IMR-90 (cell line): ENCODE measurements at regions not wholly inside any gene's neighbourhood (a gene's known extent, or its start where the extent isn't known, plus 50 kb on each side); places are given as distances from the start of the nearest gene placed in this dataset.

Source experiments
- ATAC-seq: fragments of 200-7000 bp; cut with Tn5 transposase; 2 replicates; pipeline ENCODE4 v1.9.1; 2020; ENCODE audit warnings: low read depth, mild to moderate bottlenecking, moderate library complexity
- BruUV-seq: library from RNA; stranded (reverse); fragments of 400-500 nt; replicated peaks from 2 replicates; lab custom pipeline; 2021; lab: Mats Ljungman, UMichigan
- CTCF ChIA-PET: fragments of 300-600 bp; formaldehyde crosslinking; extraction: SDS; loops from one replicate; lab custom pipeline; 2021; ENCODE audit warnings: antibody characterized with exemption; lab: Yijun Ruan, JAX
- POLR2A ChIA-PET: fragments of 300-600 bp; sonication (Branson Sonifier 250); formaldehyde crosslinking; loops from one replicate; lab custom pipeline; 2022; ENCODE audit warnings: antibody characterized with exemption; ENCODE audit not compliant: unreplicated experiment; lab: Charles Lee
- DNase-seq: peaks from one replicate; pipeline ENCODE4 v3.0.0; 2013
- H2AFZ ChIP-seq: replicated peaks from 2 replicates; pipeline ENCODE3; 2013; ENCODE audit warnings: low read length, mild to moderate bottlenecking; ENCODE audit not compliant: poor library complexity
- H2AK5ac ChIP-seq: 2 replicates; pipeline ENCODE4 v1.6.1; 2013; ENCODE audit warnings: low read depth, low read length, inconsistent platforms
- H2AK9ac ChIP-seq: replicated peaks from 2 replicates; pipeline ENCODE3; 2013; ENCODE audit warnings: mild to moderate bottlenecking, low read depth, low read length, moderate library complexity; ENCODE audit not compliant: poor library complexity
- H2BK120ac ChIP-seq: 2 replicates; pipeline ENCODE4 v1.6.1; 2013; ENCODE audit warnings: low read depth, low read length, inconsistent platforms
- H2BK15ac ChIP-seq: 3 replicates; pipeline ENCODE4 v1.6.1; 2013; ENCODE audit warnings: low read depth, low read length, inconsistent platforms
- H2BK20ac ChIP-seq: 2 replicates; pipeline ENCODE4 v1.6.1; 2013; ENCODE audit warnings: low read depth, mild to moderate bottlenecking, inconsistent platforms, low read length, moderate library complexity
- H2BK5ac ChIP-seq: 2 replicates; pipeline ENCODE4 v1.6.1; 2013; ENCODE audit warnings: mild to moderate bottlenecking, low read depth, low read length, inconsistent platforms; ENCODE audit not compliant: poor library complexity, severe bottlenecking
- H3K14ac ChIP-seq: replicated peaks from 2 replicates; pipeline ENCODE4 v1.6.1; 2013; ENCODE audit warnings: low read depth, low read length, inconsistent platforms
- H3K18ac ChIP-seq: 2 replicates; pipeline ENCODE4 v1.6.1; 2013; ENCODE audit warnings: low read depth, low read length, control low read depth
- H3K23ac ChIP-seq: 2 replicates; pipeline ENCODE4 v1.6.1; 2013; ENCODE audit warnings: low read depth, low read length, inconsistent platforms
- H3K27ac ChIP-seq: 2 replicates; pipeline ENCODE4 v1.5.1; 2013; ENCODE audit warnings: mild to moderate bottlenecking, control low read depth, low read length; ENCODE audit not compliant: insufficient read depth
- H3K27me3 ChIP-seq: 2 replicates; pipeline ENCODE4 v1.6.1; 2013; ENCODE audit warnings: low read length; ENCODE audit not compliant: control insufficient read depth, insufficient read depth
- H3K36me3 ChIP-seq: 2 replicates; pipeline ENCODE4 v1.6.1; 2013; ENCODE audit warnings: low read length, mixed read lengths; ENCODE audit not compliant: control insufficient read depth, insufficient read depth
- H3K4ac ChIP-seq: 2 replicates; pipeline ENCODE4 v1.6.1; 2013; ENCODE audit warnings: low read depth, low read length, inconsistent platforms
- H3K4me1 ChIP-seq: 2 replicates; pipeline ENCODE4 v1.6.1; 2013; ENCODE audit warnings: low read length, mixed read lengths; ENCODE audit not compliant: control insufficient read depth, insufficient read depth
- H3K4me2 ChIP-seq: 2 replicates; pipeline ENCODE4 v1.6.1; 2013; ENCODE audit warnings: low read depth, mild to moderate bottlenecking, control low read depth, low read length, moderate library complexity
- H3K4me3 ChIP-seq: 2 replicates; pipeline ENCODE4 v1.5.1; 2013; ENCODE audit warnings: low read depth, mild to moderate bottlenecking, control low read depth, low read length, moderate library complexity; ENCODE audit not compliant: insufficient read depth
- H3K56ac ChIP-seq: 2 replicates; pipeline ENCODE4 v1.6.1; 2013; ENCODE audit warnings: low read length, inconsistent platforms; ENCODE audit not compliant: insufficient read depth; ENCODE audit errors: extremely low read depth
- H3K79me1 ChIP-seq, 2 experiments: 2 replicates each; pipeline ENCODE4 v1.6.1; 2013; ENCODE audit warnings: low read length in 2 of 2, inconsistent platforms in 1 of 2, low read depth in 1 of 2
- H3K9ac ChIP-seq: 2 replicates; pipeline ENCODE4 v1.6.1; 2013; ENCODE audit warnings: low read depth, low read length, control low read depth
- H3K9me1 ChIP-seq: 2 replicates; pipeline ENCODE4 v1.6.1; 2013; ENCODE audit warnings: low read length, inconsistent platforms; ENCODE audit not compliant: insufficient read depth
- H3K9me3 ChIP-seq: 2 replicates; pipeline ENCODE4 v1.6.1; 2013; ENCODE audit warnings: low read length; ENCODE audit not compliant: control insufficient read depth, insufficient read depth
- H4K20me1 ChIP-seq: 2 replicates; pipeline ENCODE4 v1.6.1; 2013; ENCODE audit warnings: low read length, inconsistent platforms; ENCODE audit not compliant: insufficient read depth
- H4K5ac ChIP-seq: 2 replicates; pipeline ENCODE4 v1.6.1; 2013; ENCODE audit warnings: mild to moderate bottlenecking, low read depth, low read length, control low read depth
- H4K8ac ChIP-seq, 2 experiments: 2 replicates each; pipeline ENCODE4 v1.6.1; 2013; ENCODE audit warnings: low read depth in 2 of 2, low read length in 2 of 2, control low read depth in 1 of 2, inconsistent platforms in 1 of 2
- H4K91ac ChIP-seq: 2 replicates; pipeline ENCODE4 v1.6.1; 2013; ENCODE audit warnings: low read depth, low read length, inconsistent platforms; ENCODE audit not compliant: insufficient read depth
- BHLHE40 ChIP-seq: fragments of 150-350 bp; IDR thresholded peaks from 2 replicates; pipeline ENCODE4 v1.6.1; 2016; ENCODE audit warnings: mild to moderate bottlenecking, low read depth, low read length
- ELK1 ChIP-seq: fragments of 150-350 bp; IDR thresholded peaks from 2 replicates; pipeline ENCODE4 v1.6.1; 2016; ENCODE audit warnings: low read depth, mild to moderate bottlenecking, low read length, moderate library complexity, borderline replicate concordance
- FOS ChIP-seq: fragments of 150-350 bp; IDR thresholded peaks from 2 replicates; pipeline ENCODE4 v1.6.1; 2016; ENCODE audit warnings: low read depth, low read length
- MAZ ChIP-seq: IDR thresholded peaks from 2 replicates; pipeline ENCODE4 v1.6.1; 2012; ENCODE audit warnings: low read depth, mild to moderate bottlenecking, low read length, improper control_type of control experiment, moderate library complexity, borderline replicate concordance
- MXI1 ChIP-seq: IDR thresholded peaks from 2 replicates; pipeline ENCODE4 v1.6.1; 2012; ENCODE audit warnings: low read depth, mild to moderate bottlenecking, low read length, moderate library complexity, borderline replicate concordance
- NFE2L2 ChIP-seq: fragments of 150-350 bp; IDR thresholded peaks from 2 replicates; pipeline ENCODE4 v1.6.1; 2016; ENCODE audit warnings: low read depth, mild to moderate bottlenecking, low read length
- POLR2A ChIP-seq: IDR thresholded peaks from 2 replicates; pipeline ENCODE4 v1.6.1; 2012; ENCODE audit warnings: mild to moderate bottlenecking, low read depth, low read length
- RAD21 ChIP-seq: IDR thresholded peaks from 2 replicates; pipeline ENCODE4 v1.6.1; 2012; ENCODE audit warnings: low read length, improper control_type of control experiment
- RCOR1 ChIP-seq: IDR thresholded peaks from 2 replicates; pipeline ENCODE4 v1.6.1; 2012; ENCODE audit warnings: mild to moderate bottlenecking, low read length, improper control_type of control experiment; ENCODE audit not compliant: insufficient replicate concordance
- SMC3 ChIP-seq: fragments of 150-350 bp; IDR thresholded peaks from 2 replicates; pipeline ENCODE4 v1.6.1; 2016; ENCODE audit warnings: low read depth, mild to moderate bottlenecking, antibody characterized with exemption, low read length, moderate library complexity
- WGBS, 2 experiments: methylation state at CpG; one replicate each; pipeline versions ENCODE4 v1.1.5 to v1.1.7; 2013; ENCODE audit warnings: missing lambda C conversion rate in 2 of 2; ENCODE audit not compliant: insufficient read length in 1 of 2; ENCODE audit errors: extremely low coverage in 2 of 2; 5-methylcytosine and 5-hydroxymethylcytosine counted together
- dilution Hi-C: fragments of 300-500 bp; cut with HindIII; formaldehyde crosslinking; loops from one replicate; pipeline ENCODE4 v1.14.3; 2018; ENCODE audit warnings: low sequenced_read_pairs; ENCODE audit not compliant: unreplicated experiment
- in situ Hi-C: fragments of 300-500 bp; cut with MboI; formaldehyde crosslinking; loops from 3 replicates; pipeline ENCODE4 v1.14.3; 2019; ENCODE audit warnings: low sequenced_read_pairs, inconsistent platforms, mixed read lengths
- intact Hi-C: fragments of 100-400 bp; cut with micrococcal nuclease; formaldehyde crosslinking; loops from 2 replicates; pipeline ENCODE4 v1.10.0; 2022
- TF ChIP-seq, protein P1 (sequence below): fragments of 150-350 bp; IDR thresholded peaks from 2 replicates; pipeline ENCODE4 v1.6.1; 2017; ENCODE audit warnings: mild to moderate bottlenecking, antibody characterized with exemption, low read length, low read depth

- no peak overlapping the region for H3K4ac ChIP-seq
- H3K4me1 ChIP-seq = peaks cover 4% of the 10 kb centered on the region
- dilution Hi-C loops (no loop called here), intact Hi-C loops (no loop called here), in situ Hi-C loops (loop anchor here (5.0 kb wide), 1 partner anchor 97 kb away; the partner anchor contains the start of gene DLG1)
- peak; percentile 99 for DNase-seq
- H2BK15ac ChIP-seq = no peak overlapping the region
- CTCF ChIA-PET = no interaction called here
- H3K9ac ChIP-seq = no peak overlapping the region
- H3K14ac ChIP-seq = no peak overlapping the region; the same call in 1 of the 2 replicates
- no peak overlapping the region for H2BK120ac ChIP-seq
- TF ChIP-seq RAD21 = no peak
- TF ChIP-seq POLR2A = peak; percentile 26; the same call in 1 of the 2 replicates
- peak; percentile 19; the same call in 1 of the 2 replicates for TF ChIP-seq MAZ
- TF ChIP-seq FOS = peak; percentile 99
- TF ChIP-seq MXI1 = no peak
- TF ChIP-seq SMC3 = peak; percentile 20; the same call in 1 of the 2 replicates
- TF ChIP-seq, protein P1, sequence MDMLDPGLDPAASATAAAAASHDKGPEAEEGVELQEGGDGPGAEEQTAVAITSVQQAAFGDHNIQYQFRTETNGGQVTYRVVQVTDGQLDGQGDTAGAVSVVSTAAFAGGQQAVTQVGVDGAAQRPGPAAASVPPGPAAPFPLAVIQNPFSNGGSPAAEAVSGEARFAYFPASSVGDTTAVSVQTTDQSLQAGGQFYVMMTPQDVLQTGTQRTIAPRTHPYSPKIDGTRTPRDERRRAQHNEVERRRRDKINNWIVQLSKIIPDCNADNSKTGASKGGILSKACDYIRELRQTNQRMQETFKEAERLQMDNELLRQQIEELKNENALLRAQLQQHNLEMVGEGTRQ = no peak
- peak; percentile 93 for TF ChIP-seq BHLHE40
- TF ChIP-seq RCOR1 = peak; percentile 95
- TF ChIP-seq ELK1 = no peak
- peak; percentile 28; the same call in 1 of the 2 replicates for TF ChIP-seq NFE2L2
- WGBS, 2 experiments = 73% methylated on average over 16 of the region's 25 CpGs; no CpG with 5 or more reads in 1 of the 2 experiments
- no peaks in the 10 kb centered on the region; the same call in 1 of the 2 replicates for H3K9me1 ChIP-seq
- H4K20me1 ChIP-seq = peaks cover 10% of the 10 kb centered on the region; the same call in 1 of the 2 replicates
- no peak overlapping the region for H2BK20ac ChIP-seq
- H2BK5ac ChIP-seq = no peak overlapping the region
- no peak overlapping the region for H4K5ac ChIP-seq
- H4K91ac ChIP-seq = no peak overlapping the region; the same call in 1 of the 2 replicates
- H3K56ac ChIP-seq = no peak overlapping the region
- H3K79me1 ChIP-seq = no peaks in the 10 kb centered on the region
- H3K36me3 ChIP-seq = no peaks in the 10 kb centered on the region
- H3K27me3 ChIP-seq = peaks cover 42% of the 10 kb centered on the region
- H3K23ac ChIP-seq = no peak overlapping the region
- H2AFZ ChIP-seq = peak overlapping the region; percentile 54
- no peak overlapping the region for H2AK5ac ChIP-seq
- no peak overlapping the region for H4K8ac ChIP-seq
- H3K18ac ChIP-seq = no peak overlapping the region
- H3K9me3 ChIP-seq = no peaks in the 10 kb centered on the region
- H3K4me2 ChIP-seq = no peak overlapping the region; the same call in 1 of the 2 replicates
- no peak overlapping the region for H3K27ac ChIP-seq
- peak; percentile 92 for ATAC-seq
- H3K4me3 ChIP-seq = no peak overlapping the region
- peak overlapping the region; percentile 30 for H2AK9ac ChIP-seq
- no TSS peak for BruUV-seq
- POLR2A ChIA-PET = no interaction called here
These were observed 96.3 kb upstream of the DLG1 start for GRCh38 chr3:197394464-197395321.
